ENCODE measurements at regions not wholly inside any gene's neighbourhood (a gene's known extent, or its start where the extent isn't known, plus 50 kb on each side); places are given as distances from the start of the nearest gene placed in this dataset.
"Not testable (repeated sequence)": the region's sequence is repeated elsewhere in the genome, so short reads cannot be mapped to it uniquely, and the experiment has no call there.

- no peak for DNase-seq (ENCODE audit: low read depth)
Measured at GRCh38 chr10:25713894-25714240, 220.2 kb upstream of the MYO3A start.

GRCh38 chr10:25724241-25724640 is 209.8 kb upstream of the MYO3A start:
- no peak for DNase-seq (ENCODE audit: low read depth)

- no peak for DNase-seq (ENCODE audit: low read depth)
Measured at GRCh38 chr10:25725917-25726716, 207.9 kb upstream of the MYO3A start.

DNA sequence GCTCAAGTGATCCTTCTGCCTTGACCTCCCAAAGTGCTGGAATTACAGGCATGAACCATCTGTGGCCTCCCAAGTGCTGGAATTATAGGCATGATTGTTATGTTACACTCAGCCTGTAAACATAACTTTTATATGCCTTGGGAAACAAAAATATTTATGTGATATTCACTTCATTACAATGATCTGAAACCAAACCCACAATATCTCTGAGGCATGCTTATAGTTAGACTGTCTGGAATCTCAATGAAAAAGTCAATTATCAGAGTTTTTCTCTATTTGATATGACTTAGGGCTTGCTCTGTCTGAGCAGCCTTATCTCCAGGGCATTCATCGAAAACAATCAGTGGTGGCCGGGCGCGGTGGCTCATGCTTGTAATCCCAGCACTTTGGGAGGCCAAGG is 195.3 kb upstream of the MYO3A start:
- no peak for DNase-seq (ENCODE audit: low read depth)

GRCh38 chr10:25743832-25744231 is 190.2 kb upstream of the MYO3A start:
- DNase-seq (ENCODE audit: low read depth), result no peak

GRCh38 chr10:25744574-25744973 is 189.5 kb upstream of the MYO3A start:
- no peak for DNase-seq (ENCODE audit: low read depth)

GRCh38 chr10:25745976-25746375 is 188.1 kb upstream of the MYO3A start:
- no peak for DNase-seq (ENCODE audit: low read depth)

DNA sequence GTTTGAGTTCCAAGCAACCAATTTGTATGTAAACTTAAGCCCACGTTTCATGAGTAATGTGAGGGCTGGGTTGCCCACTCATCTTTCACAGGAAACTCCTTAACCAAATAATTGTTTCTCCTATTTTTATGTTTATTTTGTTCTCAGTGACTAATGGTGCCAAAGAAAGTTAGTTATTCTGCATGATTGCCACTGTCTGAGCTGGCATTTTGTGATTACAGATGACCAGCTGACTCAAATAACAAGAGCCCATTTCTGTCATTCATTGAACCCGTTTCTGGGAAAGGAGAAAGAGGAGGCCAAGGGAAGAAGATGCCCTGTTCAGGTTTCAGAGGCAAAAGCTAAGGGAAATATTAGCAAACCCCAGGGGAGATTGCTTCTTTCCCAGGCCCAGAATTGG is 186.9 kb upstream of the MYO3A start:
- DNase-seq (ENCODE audit: low read depth), result no peak

- no peak for DNase-seq (ENCODE audit: low read depth)
Measured at GRCh38 chr10:25748509-25748908, 185.5 kb upstream of the MYO3A start.

DNA sequence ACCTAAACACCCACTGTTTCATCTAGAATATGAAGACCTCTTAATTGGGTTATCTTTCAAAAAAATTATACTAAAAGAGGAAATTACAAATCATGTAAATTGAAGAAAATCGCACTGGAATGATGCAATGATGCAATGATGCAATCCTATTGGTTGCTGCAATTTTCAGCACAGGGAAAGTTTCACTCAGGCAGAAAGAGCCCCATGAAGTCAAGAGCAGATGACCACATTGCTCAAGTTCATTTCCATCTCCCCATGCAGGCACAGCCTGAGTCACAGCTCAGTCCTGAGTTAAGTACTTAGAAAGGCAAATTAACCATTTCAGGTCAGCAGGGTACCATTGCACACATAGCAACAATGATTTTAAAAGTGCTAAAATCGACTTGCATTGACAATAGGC is 180.3 kb upstream of the MYO3A start:
- DNase-seq (ENCODE audit: low read depth), result no peak

- DNase-seq (ENCODE audit: low read depth), result not testable (repeated sequence)
Measured at GRCh38 chr10:25755874-25756273, 178.2 kb upstream of the MYO3A start.

DNA sequence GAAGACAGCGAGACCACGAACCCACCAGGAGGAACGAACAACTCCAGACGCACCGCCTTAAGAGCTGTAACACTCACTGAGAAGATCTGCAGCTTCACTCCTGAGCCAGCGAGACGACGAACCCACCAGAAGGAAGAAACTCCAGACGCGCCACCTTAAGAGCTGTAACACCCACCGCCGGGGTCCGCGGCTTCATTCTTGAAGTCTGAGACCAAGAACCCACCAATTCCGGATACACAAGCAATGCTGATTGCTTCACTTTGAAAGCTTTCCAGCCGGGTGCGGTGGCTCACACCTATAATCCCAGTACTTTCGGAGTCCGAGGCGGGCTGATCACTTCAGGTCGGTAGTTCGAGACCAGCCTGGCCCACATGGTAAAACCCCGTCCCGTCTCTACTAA is 177.2 kb upstream of the MYO3A start:
- no peak for DNase-seq (ENCODE audit: low read depth)

- DNase-seq (ENCODE audit: low read depth), result no peak
Measured at GRCh38 chr10:25758041-25758457, 176.0 kb upstream of the MYO3A start.

GRCh38 chr10:25758511-25758910 is 175.5 kb upstream of the MYO3A start:
- DNase-seq (ENCODE audit: low read depth), result no peak

- DNase-seq (ENCODE audit: low read depth), result no peak
Measured at GRCh38 chr10:25761937-25762336, 172.1 kb upstream of the MYO3A start.

GRCh38 chr10:25766213-25766612 is 167.8 kb upstream of the MYO3A start:
- DNase-seq (ENCODE audit: low read depth), result no peak

GRCh38 chr10:25766687-25767221 is 167.3 kb upstream of the MYO3A start:
- no peak for DNase-seq (ENCODE audit: low read depth)

DNA sequence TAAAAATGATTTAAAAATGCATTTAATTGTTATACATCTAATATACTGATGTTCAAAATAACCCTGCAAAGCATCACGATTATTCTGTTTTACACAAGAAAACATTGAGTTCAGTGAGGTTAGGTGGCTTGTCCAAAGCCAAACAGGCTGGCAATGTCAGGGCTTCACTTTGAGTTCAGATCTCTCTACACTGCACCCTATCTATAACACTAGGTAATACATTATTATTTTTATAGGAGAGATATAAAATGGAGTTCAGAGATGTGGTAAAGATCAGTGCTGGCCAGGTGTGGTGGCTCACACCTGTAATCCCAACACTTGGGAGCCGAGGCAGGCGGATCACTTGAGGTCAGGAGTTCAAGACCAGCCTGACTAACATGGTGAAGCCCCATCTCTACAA is 165.9 kb upstream of the MYO3A start:
- no peak for DNase-seq (ENCODE audit: low read depth)

DNA sequence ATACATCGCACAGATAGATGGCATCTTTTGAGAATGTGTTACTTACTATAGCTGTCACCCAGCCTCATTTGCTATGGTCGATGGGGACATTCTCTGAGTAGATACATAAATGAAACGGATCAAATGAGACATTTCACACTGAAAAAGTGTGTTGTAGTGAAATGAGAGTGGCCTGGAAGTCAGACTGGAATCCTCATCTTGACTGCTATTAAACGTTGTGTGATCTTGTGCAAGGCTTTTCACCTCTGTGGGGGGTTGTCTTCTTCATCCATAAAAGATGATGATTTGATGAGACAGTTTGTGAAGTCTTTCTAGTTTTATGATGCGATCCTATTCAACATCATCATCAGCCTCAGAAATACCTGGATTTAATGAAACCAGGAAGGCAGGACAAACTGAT is 155.4 kb upstream of the MYO3A start:
- DNase-seq (ENCODE audit: low read depth), result no peak

DNA sequence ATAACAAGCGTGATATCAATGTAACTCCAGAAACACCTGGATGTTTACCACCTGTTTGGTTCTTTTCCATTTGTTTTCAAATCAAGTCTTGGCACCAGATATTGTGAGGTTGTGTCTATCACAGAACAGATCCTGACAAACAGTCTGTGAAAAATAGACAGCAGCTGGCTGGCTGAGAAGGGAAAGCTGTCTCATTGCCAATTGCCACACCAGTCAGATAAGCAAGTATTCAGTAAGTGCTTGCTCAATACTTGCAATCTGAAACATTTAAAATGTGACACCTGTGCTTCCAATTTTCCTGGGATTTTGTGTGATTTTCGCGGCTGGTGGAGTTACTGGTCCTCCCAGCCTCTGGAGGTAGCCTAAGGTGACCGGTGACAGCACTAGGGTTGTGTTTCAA is 147.9 kb upstream of the MYO3A start:
- no peak for DNase-seq (ENCODE audit: low read depth)

- no peak for DNase-seq (ENCODE audit: low read depth)
Measured at GRCh38 chr10:25786899-25787298, 147.1 kb upstream of the MYO3A start.

DNA sequence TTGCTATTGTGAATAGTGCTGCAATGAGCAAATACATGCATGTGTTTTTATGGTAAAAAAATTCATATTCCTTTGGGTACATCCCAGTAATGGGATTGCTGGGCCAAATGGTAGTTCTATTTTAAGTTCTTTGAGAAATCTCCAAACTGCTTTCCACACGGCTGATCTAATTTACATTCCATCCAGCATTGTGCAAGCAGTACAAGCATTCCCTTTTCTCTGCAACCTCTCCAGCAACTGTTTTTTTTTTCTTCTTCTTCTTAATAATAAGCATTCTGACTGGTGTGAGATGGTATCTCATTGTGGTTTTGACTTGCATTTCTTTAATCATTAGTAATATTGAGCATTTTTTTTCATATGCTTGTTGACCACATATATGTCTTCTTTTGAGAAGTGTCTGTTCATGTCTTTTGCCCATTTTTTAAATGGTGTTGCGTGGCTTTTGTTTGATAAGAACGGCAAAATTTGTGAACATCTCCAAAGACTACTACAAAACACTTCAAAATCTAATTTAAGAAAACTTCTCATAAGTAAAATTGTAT is 136.1 kb upstream of the MYO3A start:
- no peak for DNase-seq (ENCODE audit: low read depth)

DNA sequence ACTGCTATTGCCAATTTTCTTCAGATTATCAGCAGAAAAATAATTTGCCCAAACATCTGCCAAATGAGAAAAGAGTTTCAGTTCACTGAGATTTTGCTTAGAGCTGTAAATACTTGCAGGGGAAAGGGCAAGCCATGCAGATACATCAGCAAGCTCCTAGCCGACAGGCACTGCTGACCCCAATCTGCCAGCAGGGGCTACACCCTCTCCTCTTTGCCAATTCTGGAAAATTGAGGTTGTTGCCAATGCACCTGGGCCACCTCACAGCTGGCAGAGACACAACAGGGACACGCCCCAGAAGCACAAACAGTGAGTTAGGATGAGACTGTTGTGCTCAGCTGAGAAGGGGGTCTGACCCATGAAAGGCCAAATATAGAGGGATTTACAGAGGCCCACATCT is 129.5 kb upstream of the MYO3A start:
- no peak for DNase-seq (ENCODE audit: low read depth)

DNA sequence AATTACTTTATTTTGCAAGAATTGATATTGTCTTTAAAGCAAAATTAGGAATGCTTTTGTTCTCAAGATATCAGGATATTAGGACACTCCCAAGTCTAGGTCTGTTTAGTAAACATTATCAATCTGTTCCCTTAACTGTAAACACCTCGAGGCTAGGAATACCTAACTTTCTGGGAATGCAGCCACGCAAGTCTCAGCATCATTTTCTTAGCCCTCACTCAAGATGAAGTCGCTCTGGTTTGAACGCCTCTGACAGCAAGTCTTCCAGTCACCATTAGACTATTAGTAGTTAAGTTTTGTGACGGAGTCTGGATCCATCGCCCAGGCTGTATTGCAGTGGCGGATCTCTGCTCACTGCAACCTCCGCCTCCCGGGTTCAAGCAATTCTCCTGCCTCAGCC is 128.0 kb upstream of the MYO3A start:
- no peak for DNase-seq (ENCODE audit: low read depth)
